MG63 (cell line): ENCODE measurements at regions not wholly inside any gene's neighbourhood (a gene's known extent, or its start where the extent isn't known, plus 50 kb on each side); places are given as distances from the start of the nearest gene placed in this dataset.
"Not testable (repeated sequence)": the region's sequence is repeated elsewhere in the genome, so short reads cannot be mapped to it uniquely, and the experiment has no call there.

Source experiments
- DNase-seq: peaks from one replicate; pipeline ENCODE4 v3.0.0-alpha.2; 2020
- H3K27me3 ChIP-seq: fragments of 250-450 bp; sonication (Bioruptor Pico); 2 replicates; pipeline ENCODE4 v1.5.1; 2020; ENCODE audit warnings: mild to moderate bottlenecking, moderate library complexity
- H3K36me3 ChIP-seq: fragments of 250-450 bp; sonication (Bioruptor Pico); 2 replicates; pipeline ENCODE4 v1.5.1; 2020; ENCODE audit warnings: mild to moderate bottlenecking, moderate library complexity
- H3K4me3 ChIP-seq: fragments of 250-450 bp; sonication (Bioruptor Pico); 2 replicates; pipeline ENCODE4 v1.5.1; 2020; ENCODE audit warnings: mild to moderate bottlenecking, moderate library complexity
- H3K9me3 ChIP-seq: fragments of 250-450 bp; sonication (Bioruptor Pico); 2 replicates; pipeline ENCODE4 v1.5.1; 2020; ENCODE audit warnings: mild to moderate bottlenecking, moderate library complexity

- no peak overlapping the region for H3K4me3 ChIP-seq
- H3K36me3 ChIP-seq, result no peaks in the 10 kb centered on the region
- no peak for DNase-seq
- H3K27me3 ChIP-seq, result no peaks in the 10 kb centered on the region
- H3K9me3 ChIP-seq, result no peaks in the 10 kb centered on the region
These were observed 132.3 kb downstream of the ZNF608 start for GRCh38 chr5:124614105-124614504.

- Histone ChIP-seq H3K4me3 (no peak overlapping the region), H3K9me3 (no peaks in the 10 kb centered on the region), H3K36me3 (no peaks in the 10 kb centered on the region), H3K27me3 (no peaks in the 10 kb centered on the region)
- DNase-seq, result no peak
These were observed 133.0 kb downstream of the ZNF608 start for GRCh38 chr5:124613273-124613953.

DNA sequence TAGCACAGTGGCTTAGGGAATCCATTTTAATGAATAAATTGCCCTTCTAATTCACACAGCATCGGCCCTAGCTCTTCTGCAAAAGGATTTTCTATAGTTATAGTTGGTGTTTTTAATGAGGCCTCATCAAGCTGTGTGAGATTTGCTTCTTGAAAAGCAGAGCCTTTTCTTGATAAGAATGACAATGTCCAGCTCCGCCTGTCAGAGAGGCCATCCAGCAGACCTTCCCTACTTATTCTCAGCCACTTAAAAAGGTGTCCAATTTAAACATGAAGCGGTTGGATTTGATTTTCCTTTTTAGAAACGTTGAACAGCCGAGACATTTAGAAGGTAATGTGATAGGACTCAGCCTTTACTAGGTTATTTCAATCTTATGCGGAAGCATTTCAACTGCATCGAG, 134.4 kb downstream of the ZNF608 start:
- no peaks in the 10 kb centered on the region for H3K27me3 ChIP-seq
- H3K9me3 ChIP-seq, result no peaks in the 10 kb centered on the region
- H3K4me3 ChIP-seq, result no peak overlapping the region
- H3K36me3 ChIP-seq, result no peaks in the 10 kb centered on the region
- no peak for DNase-seq

GRCh38 chr5:124611262-124611661, 135.2 kb downstream of the ZNF608 start:
- not testable (repeated sequence) for DNase-seq, H3K4me3 ChIP-seq, H3K27me3 ChIP-seq, H3K36me3 ChIP-seq, H3K9me3 ChIP-seq

DNA sequence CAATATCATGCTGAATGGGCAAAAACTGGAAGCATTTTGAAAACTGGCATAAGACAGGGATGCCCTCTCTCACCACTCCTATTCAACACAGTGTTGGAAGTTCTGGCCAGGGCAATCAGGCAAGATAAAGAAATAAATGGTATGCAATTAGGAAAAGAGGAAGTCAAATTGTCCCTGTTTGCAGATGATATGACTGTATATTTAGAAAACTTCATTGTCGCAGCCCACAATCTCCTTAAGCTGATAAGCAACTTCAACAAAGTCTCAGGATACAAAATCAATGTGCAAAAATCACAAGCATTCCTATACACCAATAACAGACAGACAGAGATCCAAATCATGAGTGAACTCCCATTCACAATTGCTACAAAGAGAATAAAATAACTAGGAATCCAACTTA, 136.8 kb downstream of the ZNF608 start:
- not testable (repeated sequence) for H3K4me3 ChIP-seq, H3K36me3 ChIP-seq, DNase-seq, H3K9me3 ChIP-seq, H3K27me3 ChIP-seq

DNA sequence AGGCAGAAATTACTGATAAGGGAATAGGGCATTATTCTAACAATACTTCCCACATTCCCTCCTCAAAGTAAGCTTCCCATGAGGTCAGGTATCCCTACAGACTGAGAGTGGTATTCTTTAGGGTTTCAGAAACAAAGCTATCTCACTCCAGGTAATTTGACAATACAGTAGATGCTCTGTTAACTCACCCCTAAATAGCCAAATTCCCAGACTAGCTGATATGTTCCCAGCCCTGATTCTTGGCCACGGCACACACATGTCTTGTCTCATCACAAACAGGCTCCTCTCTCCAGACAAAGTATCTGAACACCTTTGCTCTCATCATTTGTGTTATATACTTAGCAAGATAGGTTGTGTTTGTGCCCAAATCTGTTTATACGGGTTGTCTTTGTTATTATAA, 139.9 kb downstream of the ZNF608 start:
- no peak for DNase-seq
- no peaks in the 10 kb centered on the region for H3K36me3 ChIP-seq
- no peaks in the 10 kb centered on the region for H3K9me3 ChIP-seq
- no peak overlapping the region for H3K4me3 ChIP-seq
- H3K27me3 ChIP-seq, result no peaks in the 10 kb centered on the region

- no peaks in the 10 kb centered on the region for H3K36me3 ChIP-seq
- no peaks in the 10 kb centered on the region for H3K27me3 ChIP-seq
These were observed 140.3 kb downstream of the ZNF608 start for GRCh38 chr5:124606093-124606492.

GRCh38 chr5:124605541-124605940, 140.9 kb downstream of the ZNF608 start:
- H3K27me3 ChIP-seq, result no peaks in the 10 kb centered on the region
- H3K9me3 ChIP-seq, result no peaks in the 10 kb centered on the region
- H3K36me3 ChIP-seq, result no peaks in the 10 kb centered on the region
- no peak for DNase-seq
- no peak overlapping the region for H3K4me3 ChIP-seq

More at GRCh38 chr5:124606093-124606492, 140.3 kb downstream of the ZNF608 start:
- Histone ChIP-seq H3K9me3 (no peaks in the 10 kb centered on the region), H3K4me3 (no peak overlapping the region)
- no peak for DNase-seq

- Histone ChIP-seq H3K27me3 (no peaks in the 10 kb centered on the region), H3K36me3 (no peaks in the 10 kb centered on the region), H3K9me3 (no peaks in the 10 kb centered on the region), H3K4me3 (no peak overlapping the region)
- DNase-seq, result no peak
These were observed 142.0 kb downstream of the ZNF608 start for GRCh38 chr5:124604419-124604818.

DNA sequence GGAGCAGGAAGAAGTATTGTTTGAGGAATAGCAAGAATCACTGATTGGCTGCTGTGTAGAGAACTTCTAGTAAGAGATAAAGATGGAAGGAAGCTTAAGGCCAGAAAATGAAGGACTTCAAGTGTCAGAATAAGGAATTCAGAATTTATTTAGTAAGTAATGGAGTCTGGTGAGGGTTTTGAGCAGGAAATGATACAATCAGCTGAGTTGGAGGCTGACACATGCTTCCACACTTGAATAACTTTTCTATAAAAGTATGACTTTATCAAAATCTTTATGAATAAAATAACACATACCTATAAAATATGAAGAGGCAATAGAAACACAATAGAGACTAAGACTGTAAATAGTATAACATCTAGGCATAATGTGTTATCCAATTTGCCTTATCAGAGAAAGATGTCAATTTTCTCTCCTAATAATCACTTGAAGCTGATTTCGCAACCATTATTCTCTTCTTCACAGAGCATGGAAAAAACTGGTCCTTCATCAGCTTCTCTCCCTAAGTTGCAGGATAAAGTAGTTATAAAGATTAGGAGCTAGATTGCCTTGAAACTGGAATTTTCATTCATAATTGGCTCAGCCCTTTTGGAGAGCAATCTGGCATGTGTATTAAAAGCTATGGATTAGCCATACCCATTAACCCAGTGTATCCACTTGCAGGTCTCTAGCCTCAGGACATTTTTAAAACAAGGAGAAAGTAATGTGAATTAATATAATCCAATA, 143.4 kb downstream of the ZNF608 start:
- Histone ChIP-seq H3K36me3 (no peaks in the 10 kb centered on the region), H3K4me3 (no peak overlapping the region), H3K9me3 (no peaks in the 10 kb centered on the region), H3K27me3 (no peaks in the 10 kb centered on the region)
- DNase-seq, result no peak

DNA sequence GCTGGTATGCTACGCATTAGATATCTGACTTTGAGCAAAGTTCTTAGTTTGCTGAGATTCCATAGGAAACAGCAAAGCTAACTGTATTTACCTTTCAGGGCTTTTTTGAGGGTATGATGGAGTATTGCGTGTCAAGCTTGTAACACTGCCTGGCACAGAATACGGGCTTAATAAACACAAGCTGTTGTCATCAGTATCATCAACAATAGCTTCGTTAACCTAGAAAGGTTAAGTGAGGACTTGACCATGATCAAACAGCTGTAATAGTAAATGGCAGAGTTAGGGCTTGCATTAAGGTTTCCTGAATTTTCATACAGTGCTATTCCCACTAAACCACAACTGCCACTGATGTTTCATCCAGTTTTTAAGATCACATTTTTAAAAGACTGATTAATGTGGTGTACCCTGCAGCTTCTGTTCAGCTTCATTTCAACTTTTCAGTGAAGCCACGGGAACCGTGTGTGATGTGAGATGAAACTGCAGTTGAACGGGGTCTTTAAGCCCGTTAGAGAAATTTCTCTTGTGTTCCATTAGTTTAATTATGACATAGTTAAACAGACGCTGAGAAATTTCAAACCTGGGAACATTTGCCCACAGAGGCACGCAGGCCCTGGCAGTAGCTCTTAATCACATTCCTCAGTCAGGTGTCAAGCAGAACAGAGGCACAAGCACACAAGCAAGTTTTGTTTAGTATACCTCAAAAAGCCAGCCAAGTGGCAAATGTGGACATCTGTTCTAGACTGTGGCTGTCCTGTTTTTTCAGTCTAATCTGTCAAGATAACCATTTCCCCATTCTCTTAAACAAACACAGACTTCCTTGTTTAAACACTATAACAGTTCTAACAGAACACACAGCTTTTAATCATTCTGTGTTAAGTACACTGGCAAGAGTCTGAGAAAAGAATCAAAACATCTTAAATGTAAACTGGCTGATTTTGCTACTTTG, 147.1 kb downstream of the ZNF608 start:
- peak; percentile 55 for DNase-seq
- Histone ChIP-seq H3K27me3 (no peaks in the 10 kb centered on the region), H3K36me3 (no peaks in the 10 kb centered on the region), H3K9me3 (no peaks in the 10 kb centered on the region), H3K4me3 (no peak overlapping the region)

GRCh38 chr5:124596595-124597421, 149.6 kb downstream of the ZNF608 start:
- DNase-seq, result peak; percentile 60
- no peak overlapping the region for H3K4me3 ChIP-seq
- H3K9me3 ChIP-seq, result no peaks in the 10 kb centered on the region
- H3K36me3 ChIP-seq, result no peaks in the 10 kb centered on the region
- H3K27me3 ChIP-seq, result no peaks in the 10 kb centered on the region

- Histone ChIP-seq H3K27me3 (no peaks in the 10 kb centered on the region), H3K36me3 (no peaks in the 10 kb centered on the region), H3K4me3 (no peak overlapping the region), H3K9me3 (no peaks in the 10 kb centered on the region)
- DNase-seq, result no peak
These were observed 152.5 kb downstream of the ZNF608 start for GRCh38 chr5:124593952-124594351.

DNA sequence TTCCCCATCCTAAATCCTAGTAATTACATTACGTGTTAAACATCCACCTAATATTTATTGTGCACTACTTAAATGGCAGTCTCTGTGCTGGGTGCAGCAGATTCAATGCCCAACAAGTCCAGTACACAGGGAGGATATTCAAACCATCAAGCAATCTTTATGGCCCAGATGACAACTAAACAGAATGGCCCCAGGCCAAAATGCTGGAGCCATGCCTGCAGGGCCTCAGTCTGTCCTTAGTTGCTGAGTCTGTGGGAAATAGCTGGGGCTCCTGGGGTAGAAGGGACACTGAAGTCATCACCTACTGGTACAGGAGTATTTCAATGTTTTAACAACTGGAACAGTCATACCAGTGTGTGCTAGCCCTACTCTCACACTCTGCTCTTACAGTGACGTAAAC, 153.5 kb downstream of the ZNF608 start:
- no peaks in the 10 kb centered on the region for H3K36me3 ChIP-seq
- no peaks in the 10 kb centered on the region for H3K27me3 ChIP-seq
- no peaks in the 10 kb centered on the region for H3K9me3 ChIP-seq
- DNase-seq, result no peak
- no peak overlapping the region for H3K4me3 ChIP-seq

- Histone ChIP-seq H3K4me3 (no peak overlapping the region), H3K27me3 (no peaks in the 10 kb centered on the region), H3K9me3 (no peaks in the 10 kb centered on the region), H3K36me3 (no peaks in the 10 kb centered on the region)
- no peak for DNase-seq
These were observed 154.9 kb downstream of the ZNF608 start for GRCh38 chr5:124591583-124591982.

GRCh38 chr5:124590686-124591085, 155.8 kb downstream of the ZNF608 start:
- Histone ChIP-seq H3K27me3 (no peaks in the 10 kb centered on the region), H3K9me3 (no peaks in the 10 kb centered on the region), H3K4me3 (no peak overlapping the region), H3K36me3 (no peaks in the 10 kb centered on the region)
- DNase-seq, result no peak
